ENCODE measurements at regions not wholly inside any gene's neighbourhood (a gene's known extent, or its start where the extent isn't known, plus 50 kb on each side); places are given as distances from the start of the nearest gene placed in this dataset.

DNA sequence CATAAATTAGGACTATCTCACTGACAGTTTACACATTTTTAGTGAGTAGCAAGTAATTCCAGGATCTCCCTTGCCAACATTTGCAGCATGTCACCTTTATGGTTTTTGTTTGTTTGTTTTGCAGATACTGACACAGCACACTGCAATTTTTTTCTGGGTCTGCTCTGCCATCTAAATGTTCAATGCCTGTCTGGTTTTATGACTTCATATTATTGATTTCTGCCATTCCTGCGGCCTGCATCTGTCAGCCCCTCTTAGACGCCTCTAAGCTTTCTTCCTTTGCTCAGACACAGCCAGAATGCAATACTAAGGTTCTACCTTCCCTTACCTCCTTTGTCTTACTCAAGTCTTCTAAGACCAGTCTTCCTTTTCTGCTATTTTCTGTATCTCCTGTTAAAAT is 321.2 kb upstream of the AZI2 start:
- Mint-ChIP-seq H3K27ac (no peak overlapping the region), H3K4me3 (no peak overlapping the region), H3K9me3 (no peaks in the 10 kb centered on the region), H3K4me1 (no peaks in the 10 kb centered on the region), H3K36me3 (no peaks in the 10 kb centered on the region), H3K27me3 (peaks cover 2% of the 10 kb centered on the region)
- ATAC-seq (ENCODE audit: low read depth) (no peak), DNase-seq (no peak)
- POLR2A ChIA-PET: no interaction called here

- POLR2A ChIA-PET: no interaction called here
- Mint-ChIP-seq H3K9me3 (peaks cover 4% of the 10 kb centered on the region), H3K4me3 (no peak overlapping the region), H3K4me1 (no peaks in the 10 kb centered on the region), H3K36me3 (no peaks in the 10 kb centered on the region), H3K27me3 (peaks cover 2% of the 10 kb centered on the region), H3K27ac (no peak overlapping the region)
- no peak for DNase-seq
- no peak for ATAC-seq (ENCODE audit: low read depth)
Observed at GRCh38 chr3:28672406-28672805, 323.8 kb upstream of the AZI2 start.

- ATAC-seq (ENCODE audit: low read depth): no peak
- H3K27ac Mint-ChIP-seq: no peak overlapping the region
- H3K27me3 Mint-ChIP-seq: peaks cover 2% of the 10 kb centered on the region
- H3K36me3 Mint-ChIP-seq: no peaks in the 10 kb centered on the region
- no peak overlapping the region for H3K4me3 Mint-ChIP-seq
- H3K4me1 Mint-ChIP-seq: no peaks in the 10 kb centered on the region
- DNase-seq: no peak
- peaks cover 4% of the 10 kb centered on the region for H3K9me3 Mint-ChIP-seq
- POLR2A ChIA-PET: no interaction called here
Observed at GRCh38 chr3:28673446-28673845, 324.8 kb upstream of the AZI2 start.

DNA sequence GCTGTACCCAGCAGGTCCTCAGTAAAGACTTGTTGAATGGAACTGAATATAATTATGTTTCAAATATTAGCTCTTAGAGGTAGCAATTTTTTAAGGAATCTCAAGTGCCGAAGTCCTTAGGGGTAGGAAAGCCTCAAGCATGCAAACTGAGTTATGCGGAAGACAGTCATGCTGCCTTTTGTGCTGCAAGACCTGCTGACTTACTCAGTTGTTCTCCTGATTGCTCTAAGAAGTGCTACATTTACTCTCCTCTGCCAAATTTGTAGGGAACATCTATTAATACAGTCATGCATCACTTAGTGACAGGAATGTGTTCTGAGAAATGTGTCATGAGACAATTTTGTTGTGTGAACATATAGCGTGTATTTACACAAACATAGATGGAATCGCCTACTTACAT is 325.6 kb upstream of the AZI2 start:
- Mint-ChIP-seq H3K27ac (no peak overlapping the region), H3K36me3 (no peaks in the 10 kb centered on the region), H3K4me3 (no peak overlapping the region)

DNA sequence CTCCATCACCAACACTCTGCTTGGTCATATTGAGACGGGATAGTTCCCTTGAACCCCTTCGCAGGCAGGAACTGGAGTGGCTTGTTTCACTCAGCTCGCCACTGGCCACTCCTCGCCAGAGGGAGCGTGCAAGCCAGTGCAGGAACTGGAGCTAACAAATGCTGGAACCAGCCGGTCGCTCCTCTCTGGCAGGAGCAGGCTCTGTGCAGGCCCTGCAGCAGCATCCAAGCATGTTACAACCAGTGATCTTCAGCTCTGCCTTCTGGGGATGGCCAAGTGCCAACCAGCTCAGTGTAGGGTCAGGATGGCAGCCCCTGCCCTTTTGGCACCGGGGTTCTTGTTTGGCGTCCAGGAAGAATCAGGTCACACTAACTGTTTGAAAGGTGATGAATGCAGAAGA is 329.0 kb upstream of the AZI2 start:
- H3K9me3 Mint-ChIP-seq: peaks cover 4% of the 10 kb centered on the region
- no peak for DNase-seq
- no peaks in the 10 kb centered on the region for H3K4me1 Mint-ChIP-seq
- no peak overlapping the region for H3K27ac Mint-ChIP-seq
- no peak for ATAC-seq (ENCODE audit: low read depth)
- no peaks in the 10 kb centered on the region for H3K36me3 Mint-ChIP-seq
- POLR2A ChIA-PET: no interaction called here
- H3K27me3 Mint-ChIP-seq: no peaks in the 10 kb centered on the region
- H3K4me3 Mint-ChIP-seq: no peak overlapping the region

More for the DNA sequence above, 325.6 kb upstream of the AZI2 start:
- no peak for DNase-seq
- POLR2A ChIA-PET: no interaction called here
- Mint-ChIP-seq H3K9me3 (peaks cover 4% of the 10 kb centered on the region), H3K27me3 (peaks cover 2% of the 10 kb centered on the region), H3K4me1 (no peaks in the 10 kb centered on the region)
- ATAC-seq (ENCODE audit: low read depth): no peak

DNA sequence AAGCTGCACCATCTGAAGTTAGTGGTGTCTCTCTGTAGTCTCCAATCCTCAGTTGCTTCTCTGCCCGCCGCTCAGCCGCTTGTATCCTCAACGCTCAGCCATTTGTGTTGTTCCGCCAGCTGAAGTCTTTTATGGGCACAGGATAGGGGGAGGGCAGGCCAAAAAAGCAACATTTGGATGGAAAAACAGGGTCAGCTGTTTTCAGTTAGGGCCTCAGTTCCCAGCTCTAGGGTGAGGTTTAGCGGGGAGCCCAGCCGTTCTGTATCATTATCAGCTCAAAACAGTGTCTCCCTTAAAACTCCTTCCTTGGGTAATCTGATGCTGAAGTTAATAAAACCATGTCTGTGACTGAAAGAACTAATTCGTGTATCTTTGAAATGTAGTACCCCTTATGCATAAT is 329.5 kb upstream of the AZI2 start:
- H3K9me3 Mint-ChIP-seq: peaks cover 4% of the 10 kb centered on the region
- POLR2A ChIA-PET: no interaction called here
- ATAC-seq (ENCODE audit: low read depth) (no peak), DNase-seq (no peak)
- H3K4me1 Mint-ChIP-seq: no peaks in the 10 kb centered on the region
- H3K36me3 Mint-ChIP-seq: no peaks in the 10 kb centered on the region
- H3K4me3 Mint-ChIP-seq: no peak overlapping the region
- H3K27me3 Mint-ChIP-seq: no peaks in the 10 kb centered on the region
- H3K27ac Mint-ChIP-seq: no peak overlapping the region

- no peak for ATAC-seq (ENCODE audit: low read depth)
- Mint-ChIP-seq H3K4me3 (no peak overlapping the region), H3K4me1 (no peaks in the 10 kb centered on the region)
Observed at GRCh38 chr3:28680050-28680449, 331.4 kb upstream of the AZI2 start.

GRCh38 chr3:28682121-28682520 is 333.5 kb upstream of the AZI2 start:
- POLR2A ChIA-PET: no interaction called here
- ATAC-seq (ENCODE audit: low read depth): no peak
- Mint-ChIP-seq H3K9me3 (peaks cover 3% of the 10 kb centered on the region), H3K4me3 (no peak overlapping the region), H3K36me3 (no peaks in the 10 kb centered on the region), H3K4me1 (no peaks in the 10 kb centered on the region), H3K27me3 (no peaks in the 10 kb centered on the region), H3K27ac (no peak overlapping the region)
- no peak for DNase-seq

More at GRCh38 chr3:28680050-28680449, 331.4 kb upstream of the AZI2 start:
- no peak for DNase-seq
- no peaks in the 10 kb centered on the region for H3K27me3 Mint-ChIP-seq
- no peaks in the 10 kb centered on the region for H3K36me3 Mint-ChIP-seq
- POLR2A ChIA-PET: no interaction called here
- peaks cover 4% of the 10 kb centered on the region for H3K9me3 Mint-ChIP-seq
- no peak overlapping the region for H3K27ac Mint-ChIP-seq

DNA sequence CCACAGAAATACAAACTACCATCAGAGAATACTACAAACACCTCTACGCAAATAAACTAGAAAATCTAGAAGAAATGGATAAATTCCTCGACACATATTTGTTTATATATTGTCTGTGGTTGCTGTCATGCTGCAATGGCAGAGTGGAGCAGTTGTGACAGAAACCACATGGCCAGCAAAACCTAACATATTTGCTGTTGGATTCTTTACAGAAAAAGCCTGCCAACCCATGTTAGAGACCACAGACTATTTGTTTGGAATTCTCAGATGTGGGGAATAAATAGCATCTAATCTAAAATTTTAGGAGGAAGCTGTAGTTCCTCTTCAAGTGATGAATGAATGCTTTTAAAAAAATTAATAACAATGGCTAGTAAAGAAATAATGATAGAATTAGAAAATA is 341.6 kb upstream of the AZI2 start:
- H3K9me3 Mint-ChIP-seq: peaks cover 6% of the 10 kb centered on the region
- DNase-seq (no peak), ATAC-seq (ENCODE audit: low read depth) (no peak)
- no peak overlapping the region for H3K27ac Mint-ChIP-seq
- H3K4me3 Mint-ChIP-seq: no peak overlapping the region
- POLR2A ChIA-PET: no interaction called here
- H3K36me3 Mint-ChIP-seq: no peaks in the 10 kb centered on the region
- no peaks in the 10 kb centered on the region for H3K4me1 Mint-ChIP-seq
- H3K27me3 Mint-ChIP-seq: no peaks in the 10 kb centered on the region

DNA sequence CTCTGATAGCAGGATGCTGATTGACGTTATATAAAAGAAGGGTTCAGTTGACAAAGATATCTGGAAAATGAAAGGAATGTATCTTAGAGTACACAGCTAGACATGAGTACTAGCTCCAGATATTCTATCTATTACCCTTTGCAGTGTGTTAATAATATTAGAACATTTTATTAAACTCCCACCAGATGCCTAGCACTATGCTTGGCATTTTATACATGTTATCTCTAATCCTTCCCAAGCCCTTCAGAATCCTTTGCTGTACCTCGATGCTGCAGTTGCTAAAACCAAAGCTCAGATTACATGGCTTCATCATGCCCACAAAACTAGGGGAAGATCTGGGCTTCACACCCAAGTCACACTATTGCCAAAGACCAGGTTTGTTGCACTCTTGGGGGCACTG is 350.1 kb upstream of the AZI2 start:
- no peaks in the 10 kb centered on the region for H3K36me3 Mint-ChIP-seq
- no peak overlapping the region for H3K27ac Mint-ChIP-seq
- no peak for DNase-seq

GRCh38 chr3:28699283-28699682 is 350.7 kb upstream of the AZI2 start:
- Mint-ChIP-seq H3K36me3 (no peaks in the 10 kb centered on the region), H3K27ac (no peak overlapping the region), H3K9me3 (peaks cover 2% of the 10 kb centered on the region), H3K27me3 (no peaks in the 10 kb centered on the region), H3K4me3 (no peak overlapping the region), H3K4me1 (no peaks in the 10 kb centered on the region)
- POLR2A ChIA-PET: no interaction called here
- ATAC-seq (ENCODE audit: low read depth): no peak
- DNase-seq: no peak

More for the DNA sequence above, 350.1 kb upstream of the AZI2 start:
- Mint-ChIP-seq H3K4me1 (no peaks in the 10 kb centered on the region), H3K9me3 (peaks cover 2% of the 10 kb centered on the region), H3K4me3 (no peak overlapping the region), H3K27me3 (no peaks in the 10 kb centered on the region)
- POLR2A ChIA-PET: no interaction called here
- ATAC-seq (ENCODE audit: low read depth): no peak

- POLR2A ChIA-PET: no interaction called here
- DNase-seq (no peak), ATAC-seq (ENCODE audit: low read depth) (no peak)
- H3K27me3 Mint-ChIP-seq: no peaks in the 10 kb centered on the region
- no peaks in the 10 kb centered on the region for H3K36me3 Mint-ChIP-seq
- H3K9me3 Mint-ChIP-seq: no peaks in the 10 kb centered on the region
- no peak overlapping the region for H3K27ac Mint-ChIP-seq
- no peaks in the 10 kb centered on the region for H3K4me1 Mint-ChIP-seq
- H3K4me3 Mint-ChIP-seq: no peak overlapping the region
Observed at GRCh38 chr3:28700728-28701127, 352.1 kb upstream of the AZI2 start.

DNA sequence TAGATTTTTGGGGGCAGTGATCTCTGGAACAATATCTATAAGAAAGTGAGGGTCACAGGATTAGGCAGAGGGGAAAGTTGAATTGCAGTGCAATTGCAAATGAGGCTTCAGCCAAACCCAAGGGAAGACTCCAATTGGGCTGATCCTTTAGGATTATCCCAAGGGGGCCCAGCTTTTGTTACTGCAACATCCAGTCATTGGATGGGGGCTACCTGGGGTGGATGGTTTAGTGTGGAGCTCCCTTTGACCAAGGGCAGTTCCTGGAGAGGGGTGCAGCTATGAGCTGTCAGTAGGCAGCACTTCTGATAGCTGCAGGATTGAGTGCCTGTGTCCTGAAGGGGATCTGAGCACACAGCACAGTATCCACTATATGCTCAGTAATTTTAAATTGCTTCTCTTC is 355.2 kb upstream of the AZI2 start:
- no peaks in the 10 kb centered on the region for H3K27me3 Mint-ChIP-seq

GRCh38 chr3:28711293-28711692 is 362.7 kb upstream of the AZI2 start:
- ATAC-seq (ENCODE audit: low read depth) (no peak), DNase-seq (no peak)
- no peaks in the 10 kb centered on the region for H3K36me3 Mint-ChIP-seq
- H3K27me3 Mint-ChIP-seq: no peaks in the 10 kb centered on the region
- no peak overlapping the region for H3K27ac Mint-ChIP-seq
- no peak overlapping the region for H3K4me3 Mint-ChIP-seq
- H3K4me1 Mint-ChIP-seq: no peaks in the 10 kb centered on the region
- POLR2A ChIA-PET: no interaction called here
- peaks cover 3% of the 10 kb centered on the region for H3K9me3 Mint-ChIP-seq

More for the DNA sequence above, 355.2 kb upstream of the AZI2 start:
- H3K36me3 Mint-ChIP-seq: no peaks in the 10 kb centered on the region
- POLR2A ChIA-PET: no interaction called here
- no peaks in the 10 kb centered on the region for H3K9me3 Mint-ChIP-seq
- DNase-seq: no peak
- no peak overlapping the region for H3K27ac Mint-ChIP-seq
- no peaks in the 10 kb centered on the region for H3K4me1 Mint-ChIP-seq
- no peak for ATAC-seq (ENCODE audit: low read depth)
- no peak overlapping the region for H3K4me3 Mint-ChIP-seq

- H3K4me1 Mint-ChIP-seq: no peaks in the 10 kb centered on the region
- POLR2A ChIA-PET: no interaction called here
- DNase-seq (no peak), ATAC-seq (ENCODE audit: low read depth) (no peak)
- no peak overlapping the region for H3K4me3 Mint-ChIP-seq
- no peaks in the 10 kb centered on the region for H3K36me3 Mint-ChIP-seq
- no peak overlapping the region for H3K27ac Mint-ChIP-seq
- peaks cover 5% of the 10 kb centered on the region for H3K9me3 Mint-ChIP-seq
- H3K27me3 Mint-ChIP-seq: no peaks in the 10 kb centered on the region
Observed at GRCh38 chr3:28716939-28717338, 368.3 kb upstream of the AZI2 start.
